ENCODE measurements at regions not wholly inside any gene's neighbourhood (a gene's known extent, or its start where the extent isn't known, plus 50 kb on each side); places are given as distances from the start of the nearest gene placed in this dataset.

DNA sequence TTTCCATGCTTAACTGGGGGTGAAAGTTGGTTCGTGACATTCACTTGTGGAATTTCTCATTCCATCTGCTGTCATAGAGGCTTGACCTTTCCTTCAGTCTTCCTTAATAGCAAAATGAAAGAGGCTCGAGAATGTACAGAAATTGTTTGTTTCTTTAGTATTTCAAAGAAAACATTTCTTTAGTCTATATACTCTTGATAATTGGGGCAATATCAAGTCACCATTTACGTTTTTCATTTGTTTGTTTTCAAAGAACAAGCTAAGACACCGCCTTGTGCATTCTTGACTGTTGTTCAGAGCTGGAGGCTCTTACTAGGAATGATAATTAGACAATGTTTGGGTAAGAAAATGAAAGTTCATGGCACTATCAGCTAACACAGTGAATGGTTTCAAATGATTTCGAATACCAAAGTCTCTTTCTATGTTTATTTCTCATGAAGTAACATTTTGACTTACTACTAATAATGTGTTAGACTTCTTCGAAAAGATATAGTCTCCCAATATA lies 835.4 kb downstream of the SEMA5A start:
- TF ChIP-seq, protein P1, sequence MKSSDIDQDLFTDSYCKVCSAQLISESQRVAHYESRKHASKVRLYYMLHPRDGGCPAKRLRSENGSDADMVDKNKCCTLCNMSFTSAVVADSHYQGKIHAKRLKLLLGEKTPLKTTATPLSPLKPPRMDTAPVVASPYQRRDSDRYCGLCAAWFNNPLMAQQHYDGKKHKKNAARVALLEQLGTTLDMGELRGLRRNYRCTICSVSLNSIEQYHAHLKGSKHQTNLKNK (CRISPR knock-in tag; IDR thresholded peaks at IDR 0.05), result no peak
- no peak for TF ChIP-seq ESRRA (CRISPR knock-in tag; IDR thresholded peaks at IDR 0.05; ENCODE audit: borderline replicate concordance)
- no peak for TF ChIP-seq NR3C1 (CRISPR knock-in tag; conservative IDR thresholded peaks at IDR 0.05; ENCODE audit: low read depth)
- no peak for TF ChIP-seq SMAD4 (CRISPR knock-in tag; IDR thresholded peaks at IDR 0.05)
- no peak for TF ChIP-seq ZNF138 (CRISPR knock-in tag; conservative IDR thresholded peaks at IDR 0.05)
- TF ChIP-seq, protein P2, sequence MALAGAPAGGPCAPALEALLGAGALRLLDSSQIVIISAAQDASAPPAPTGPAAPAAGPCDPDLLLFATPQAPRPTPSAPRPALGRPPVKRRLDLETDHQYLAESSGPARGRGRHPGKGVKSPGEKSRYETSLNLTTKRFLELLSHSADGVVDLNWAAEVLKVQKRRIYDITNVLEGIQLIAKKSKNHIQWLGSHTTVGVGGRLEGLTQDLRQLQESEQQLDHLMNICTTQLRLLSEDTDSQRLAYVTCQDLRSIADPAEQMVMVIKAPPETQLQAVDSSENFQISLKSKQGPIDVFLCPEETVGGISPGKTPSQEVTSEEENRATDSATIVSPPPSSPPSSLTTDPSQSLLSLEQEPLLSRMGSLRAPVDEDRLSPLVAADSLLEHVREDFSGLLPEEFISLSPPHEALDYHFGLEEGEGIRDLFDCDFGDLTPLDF (CRISPR knock-in tag; IDR thresholded peaks at IDR 0.05), result no peak
- TF ChIP-seq, protein P3, sequence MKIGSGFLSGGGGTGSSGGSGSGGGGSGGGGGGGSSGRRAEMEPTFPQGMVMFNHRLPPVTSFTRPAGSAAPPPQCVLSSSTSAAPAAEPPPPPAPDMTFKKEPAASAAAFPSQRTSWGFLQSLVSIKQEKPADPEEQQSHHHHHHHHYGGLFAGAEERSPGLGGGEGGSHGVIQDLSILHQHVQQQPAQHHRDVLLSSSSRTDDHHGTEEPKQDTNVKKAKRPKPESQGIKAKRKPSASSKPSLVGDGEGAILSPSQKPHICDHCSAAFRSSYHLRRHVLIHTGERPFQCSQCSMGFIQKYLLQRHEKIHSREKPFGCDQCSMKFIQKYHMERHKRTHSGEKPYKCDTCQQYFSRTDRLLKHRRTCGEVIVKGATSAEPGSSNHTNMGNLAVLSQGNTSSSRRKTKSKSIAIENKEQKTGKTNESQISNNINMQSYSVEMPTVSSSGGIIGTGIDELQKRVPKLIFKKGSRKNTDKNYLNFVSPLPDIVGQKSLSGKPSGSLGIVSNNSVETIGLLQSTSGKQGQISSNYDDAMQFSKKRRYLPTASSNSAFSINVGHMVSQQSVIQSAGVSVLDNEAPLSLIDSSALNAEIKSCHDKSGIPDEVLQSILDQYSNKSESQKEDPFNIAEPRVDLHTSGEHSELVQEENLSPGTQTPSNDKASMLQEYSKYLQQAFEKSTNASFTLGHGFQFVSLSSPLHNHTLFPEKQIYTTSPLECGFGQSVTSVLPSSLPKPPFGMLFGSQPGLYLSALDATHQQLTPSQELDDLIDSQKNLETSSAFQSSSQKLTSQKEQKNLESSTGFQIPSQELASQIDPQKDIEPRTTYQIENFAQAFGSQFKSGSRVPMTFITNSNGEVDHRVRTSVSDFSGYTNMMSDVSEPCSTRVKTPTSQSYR (CRISPR knock-in tag; IDR thresholded peaks at IDR 0.05), result no peak
- TF ChIP-seq CREB1 (CRISPR knock-in tag; IDR thresholded peaks at IDR 0.05), result no peak
- TF ChIP-seq, protein P4, sequence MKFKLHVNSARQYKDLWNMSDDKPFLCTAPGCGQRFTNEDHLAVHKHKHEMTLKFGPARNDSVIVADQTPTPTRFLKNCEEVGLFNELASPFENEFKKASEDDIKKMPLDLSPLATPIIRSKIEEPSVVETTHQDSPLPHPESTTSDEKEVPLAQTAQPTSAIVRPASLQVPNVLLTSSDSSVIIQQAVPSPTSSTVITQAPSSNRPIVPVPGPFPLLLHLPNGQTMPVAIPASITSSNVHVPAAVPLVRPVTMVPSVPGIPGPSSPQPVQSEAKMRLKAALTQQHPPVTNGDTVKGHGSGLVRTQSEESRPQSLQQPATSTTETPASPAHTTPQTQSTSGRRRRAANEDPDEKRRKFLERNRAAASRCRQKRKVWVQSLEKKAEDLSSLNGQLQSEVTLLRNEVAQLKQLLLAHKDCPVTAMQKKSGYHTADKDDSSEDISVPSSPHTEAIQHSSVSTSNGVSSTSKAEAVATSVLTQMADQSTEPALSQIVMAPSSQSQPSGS (CRISPR knock-in tag; IDR thresholded peaks at IDR 0.05; ENCODE audit: borderline replicate concordance, low read depth), result no peak
- no peak for TF ChIP-seq ATF1 (CRISPR knock-in tag; IDR thresholded peaks at IDR 0.05)
